ES-I3 (cell line): ENCODE measurements at regions not wholly inside any gene's neighbourhood (a gene's known extent, or its start where the extent isn't known, plus 50 kb on each side); places are given as distances from the start of the nearest gene placed in this dataset.
"Not testable (repeated sequence)": the region's sequence is repeated elsewhere in the genome, so short reads cannot be mapped to it uniquely, and the experiment has no call there.

Experiments
- H3K36me3 ChIP-seq: 2 replicates; pipeline ENCODE4 v1.6.1; 2013; ENCODE audit warnings: mild to moderate bottlenecking, low read length, control low read depth, moderate library complexity; ENCODE audit not compliant: insufficient read depth
- H3K4me1 ChIP-seq: 2 replicates; pipeline ENCODE4 v1.6.1; 2013; ENCODE audit warnings: mild to moderate bottlenecking, control low read depth, low read length; ENCODE audit not compliant: insufficient read depth
- H3K9ac ChIP-seq: 2 replicates; pipeline ENCODE4 v1.6.1; 2013; ENCODE audit warnings: low read depth, mild to moderate bottlenecking, low read length, moderate library complexity
- H3K9me3 ChIP-seq: 2 replicates; pipeline ENCODE4 v1.6.1; 2013; ENCODE audit warnings: mild to moderate bottlenecking, low read length, moderate library complexity; ENCODE audit not compliant: control insufficient read depth, insufficient read depth

DNA sequence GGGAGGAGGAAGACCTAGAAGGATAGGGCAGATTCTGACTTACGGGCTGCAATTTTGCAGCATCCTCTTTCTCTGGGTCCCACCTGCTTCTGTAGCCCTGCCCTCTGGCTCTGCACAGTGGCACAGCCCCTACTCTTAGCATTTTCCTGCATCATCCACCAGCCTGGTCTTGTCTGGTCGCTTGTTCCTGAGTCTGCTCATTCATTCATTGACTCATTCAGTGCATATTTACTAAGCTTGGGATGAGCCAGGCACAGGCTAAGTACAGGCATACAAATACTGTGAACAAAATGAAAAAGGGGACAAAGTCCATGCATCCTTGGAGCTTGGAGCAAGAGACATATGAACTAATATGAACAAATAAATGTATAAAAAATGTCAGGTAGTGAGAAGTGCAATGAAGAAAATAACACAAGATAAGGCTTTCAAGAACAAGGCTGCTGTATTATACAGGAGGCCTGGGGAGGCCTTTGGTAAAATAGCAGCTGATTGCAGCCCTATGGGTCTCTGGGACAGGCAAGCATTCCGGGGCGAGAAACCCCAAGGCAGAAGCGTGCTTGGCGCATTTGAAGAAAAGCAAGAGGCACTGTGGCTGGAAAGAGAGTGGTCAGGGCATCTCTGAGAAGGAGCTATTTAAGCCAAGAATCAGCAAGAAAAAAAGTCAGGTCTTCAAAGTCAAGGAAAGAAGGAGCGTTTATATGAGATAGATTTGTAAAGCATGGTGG, 108.0 kb upstream of the ALX4 start:
- no peaks in the 10 kb centered on the region for H3K36me3 ChIP-seq

DNA sequence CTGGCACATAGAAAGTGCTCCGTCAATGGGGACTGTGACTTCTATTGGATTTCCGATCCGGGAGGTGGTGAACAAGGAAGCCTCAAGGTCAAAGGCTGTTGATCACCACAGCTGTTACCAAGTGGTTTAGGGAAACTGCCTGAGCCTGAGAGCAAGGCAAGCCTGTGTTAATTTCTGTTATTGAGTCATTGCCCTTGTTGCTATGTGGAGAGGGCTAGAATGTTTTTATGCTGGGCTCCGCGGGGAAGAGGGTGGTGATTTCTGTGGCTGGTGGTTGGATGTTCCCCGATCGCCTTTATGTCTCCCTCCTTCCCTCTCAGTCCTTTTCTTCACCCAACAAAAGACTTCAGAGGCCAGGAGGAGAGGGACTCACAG, 108.5 kb upstream of the ALX4 start:
- no peaks in the 10 kb centered on the region for H3K36me3 ChIP-seq

More for the DNA sequence above, 108.0 kb upstream of the ALX4 start:
- Histone ChIP-seq H3K9me3 (0 out of 2 replicates have a peak, but pooled peaks cover 3% of the 10 kb centered on the region), H3K9ac (no peak overlapping the region), H3K4me1 (no peaks in the 10 kb centered on the region)

DNA sequence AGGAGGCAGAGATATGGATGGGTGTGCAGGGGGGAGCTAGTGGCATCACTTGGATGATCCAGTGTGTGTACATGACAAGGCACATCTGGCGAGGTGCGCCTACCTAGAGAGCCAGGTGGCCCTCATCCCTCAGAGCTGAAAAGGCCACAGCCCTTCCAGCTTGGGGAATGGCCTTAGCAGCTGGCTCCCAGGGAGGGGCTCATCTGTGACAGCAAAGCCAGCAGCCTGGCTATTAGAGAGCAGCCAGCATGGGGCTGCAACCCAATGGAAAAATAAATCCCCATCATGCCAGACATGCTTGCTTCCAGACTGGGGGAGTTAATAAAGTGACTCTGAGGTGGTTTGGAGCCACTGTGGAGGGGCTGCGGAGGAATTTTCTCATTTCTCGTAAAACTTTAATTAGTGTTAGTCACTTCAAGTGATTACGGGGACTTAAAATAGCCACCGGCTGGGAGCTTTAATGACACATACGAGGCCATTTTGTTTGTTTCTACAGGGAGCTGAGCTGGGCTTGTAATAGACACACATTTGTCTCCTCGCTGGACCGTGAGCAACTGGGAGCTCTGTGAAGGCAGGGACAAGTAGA, 111.2 kb upstream of the ALX4 start:
- H3K9me3 ChIP-seq: no peaks in the 10 kb centered on the region

More for the DNA sequence above, 108.5 kb upstream of the ALX4 start:
- 0 out of 2 replicates have a peak, but pooled peaks cover 3% of the 10 kb centered on the region for H3K9me3 ChIP-seq
- no peak overlapping the region for H3K9ac ChIP-seq
- H3K4me1 ChIP-seq: no peaks in the 10 kb centered on the region

DNA sequence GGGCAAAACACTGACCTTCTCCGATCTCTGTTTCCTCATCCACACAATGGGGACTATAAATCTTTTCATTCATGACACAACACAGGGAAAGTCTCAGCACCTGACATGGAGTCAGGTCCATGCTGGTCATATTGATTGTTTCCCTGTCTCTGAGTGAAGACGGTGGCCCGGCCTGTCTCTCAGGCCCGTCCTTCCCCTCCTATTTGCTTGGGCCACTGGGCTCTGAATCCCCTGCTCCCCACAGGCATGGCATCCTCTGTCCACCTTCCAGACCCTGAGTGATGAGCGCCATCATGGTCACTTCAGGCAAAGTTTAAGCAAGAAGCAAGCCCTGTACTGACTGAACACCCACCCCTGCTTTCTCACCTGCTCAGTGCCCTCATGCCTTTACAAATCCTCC, 113.3 kb upstream of the ALX4 start:
- Histone ChIP-seq H3K9me3 (no peaks in the 10 kb centered on the region), H3K36me3 (no peaks in the 10 kb centered on the region), H3K4me1 (peaks cover 6% of the 10 kb centered on the region; the same call in 1 of the 2 replicates), H3K9ac (no peak overlapping the region)

More for the DNA sequence above, 111.2 kb upstream of the ALX4 start:
- Histone ChIP-seq H3K4me1 (peaks cover 6% of the 10 kb centered on the region; the same call in 1 of the 2 replicates), H3K36me3 (no peaks in the 10 kb centered on the region), H3K9ac (no peak overlapping the region)

DNA sequence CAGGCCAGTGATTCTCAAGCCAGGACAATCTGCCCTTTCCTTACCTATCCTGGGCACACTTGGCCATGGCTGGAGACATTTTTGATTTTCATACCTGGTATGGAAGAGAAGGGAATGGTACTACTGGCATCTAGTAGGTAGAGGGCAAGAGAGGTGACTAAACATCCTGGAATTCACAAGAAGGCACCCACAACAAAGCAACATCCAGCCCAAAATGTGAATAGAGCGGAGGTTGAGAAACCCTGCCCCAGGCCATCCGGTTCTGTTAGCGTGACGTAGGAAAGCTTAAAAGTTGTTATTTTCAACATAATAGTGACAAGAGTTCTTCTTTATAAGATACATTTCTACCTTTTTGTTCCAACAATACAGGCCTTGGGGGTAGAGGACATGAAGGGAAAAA, 114.9 kb upstream of the ALX4 start:
- no peak overlapping the region for H3K9ac ChIP-seq
- H3K4me1 ChIP-seq: peaks cover 6% of the 10 kb centered on the region; the same call in 1 of the 2 replicates
- H3K36me3 ChIP-seq: no peaks in the 10 kb centered on the region
- no peaks in the 10 kb centered on the region for H3K9me3 ChIP-seq

DNA sequence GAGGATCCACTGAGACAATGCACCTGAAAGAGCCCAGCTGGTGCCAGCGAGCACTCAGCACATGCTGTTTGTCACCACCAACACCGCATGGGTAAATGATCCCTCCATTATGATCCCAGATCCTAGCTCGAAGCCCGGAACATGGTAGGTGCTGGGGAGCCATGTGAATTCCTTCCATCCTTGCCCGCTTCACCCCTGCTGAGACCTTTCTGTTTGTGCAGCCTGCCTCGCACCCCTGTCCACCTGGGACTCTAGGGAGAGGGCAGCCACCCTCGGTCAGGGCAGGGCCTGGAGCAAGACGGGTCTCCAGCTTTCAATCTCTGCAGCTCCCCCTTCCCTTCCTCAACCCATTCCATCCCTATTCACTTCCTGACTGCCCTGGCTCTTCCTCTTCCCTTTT, 116.2 kb upstream of the ALX4 start:
- Histone ChIP-seq H3K36me3 (no peaks in the 10 kb centered on the region), H3K9ac (no peak overlapping the region)

DNA sequence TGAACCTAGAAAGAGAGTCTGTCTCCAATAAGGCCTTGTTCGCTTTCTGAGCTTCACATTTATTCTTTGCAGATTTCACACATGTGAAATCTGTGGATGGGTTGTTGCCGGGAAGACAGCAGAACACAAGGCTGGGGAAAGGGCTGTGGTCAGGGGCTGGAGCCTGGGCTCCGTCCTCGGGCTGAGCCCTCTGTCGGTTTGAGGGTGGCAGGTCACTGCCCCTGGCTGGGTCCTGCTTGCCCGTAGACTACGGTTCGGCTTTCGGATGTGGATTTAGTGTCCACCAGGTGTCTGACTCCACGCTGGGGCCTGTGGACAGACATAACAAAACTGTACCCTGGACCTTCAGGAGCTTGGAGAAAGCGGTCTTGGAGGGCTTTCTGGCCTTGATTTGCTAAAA, 117.0 kb upstream of the ALX4 start:
- Histone ChIP-seq H3K36me3 (no peaks in the 10 kb centered on the region), H3K9ac (no peak overlapping the region), H3K9me3 (no peaks in the 10 kb centered on the region), H3K4me1 (peaks cover 6% of the 10 kb centered on the region; the same call in 1 of the 2 replicates)

More for the DNA sequence above, 116.2 kb upstream of the ALX4 start:
- H3K4me1 ChIP-seq: peaks cover 6% of the 10 kb centered on the region; the same call in 1 of the 2 replicates
- no peaks in the 10 kb centered on the region for H3K9me3 ChIP-seq

DNA sequence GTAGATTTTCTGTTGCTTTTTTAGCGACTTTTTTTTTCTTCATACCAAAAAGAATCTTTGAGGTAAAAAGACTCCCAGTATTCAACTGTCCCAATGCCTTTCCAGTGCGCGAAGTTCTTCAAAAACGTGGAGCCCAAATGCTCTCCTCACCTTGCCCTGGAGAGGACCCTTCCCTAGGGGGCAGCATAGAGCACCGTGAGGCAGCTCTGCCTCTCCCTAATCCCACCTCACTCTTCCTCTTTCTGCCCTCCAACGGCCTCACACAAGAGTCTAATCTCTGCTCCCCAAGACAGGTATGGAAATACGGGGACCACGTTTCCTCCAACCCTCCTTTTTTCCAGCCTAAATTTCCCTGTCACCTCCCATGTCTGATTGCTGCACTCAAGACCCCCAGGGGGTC, 117.5 kb upstream of the ALX4 start:
- H3K4me1 ChIP-seq: peaks cover 6% of the 10 kb centered on the region; the same call in 1 of the 2 replicates

DNA sequence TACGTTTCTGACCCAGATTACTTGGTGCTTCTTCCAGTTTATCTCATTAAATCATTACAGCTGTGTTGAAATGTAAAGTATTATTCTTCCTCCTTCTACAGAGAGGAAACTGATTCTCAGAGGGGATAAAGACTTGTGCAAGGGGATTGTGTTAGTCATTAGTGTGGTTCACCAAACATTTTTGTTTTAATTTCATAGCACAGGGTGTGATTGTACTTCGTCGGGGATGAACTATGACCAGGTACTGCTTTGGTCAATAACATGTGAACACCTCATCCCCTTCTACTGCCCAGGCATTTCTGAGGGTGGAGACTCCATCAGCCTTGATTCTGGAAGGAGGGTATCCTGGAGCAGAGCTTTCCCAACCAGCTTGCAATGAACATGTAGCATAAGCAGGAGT, 120.2 kb upstream of the ALX4 start:
- H3K9me3 ChIP-seq: no peaks in the 10 kb centered on the region
- H3K36me3 ChIP-seq: no peaks in the 10 kb centered on the region
- H3K9ac ChIP-seq: no peak overlapping the region
- no peaks in the 10 kb centered on the region for H3K4me1 ChIP-seq

More for the DNA sequence above, 117.5 kb upstream of the ALX4 start:
- Histone ChIP-seq H3K9ac (no peak overlapping the region), H3K9me3 (no peaks in the 10 kb centered on the region), H3K36me3 (no peaks in the 10 kb centered on the region)

DNA sequence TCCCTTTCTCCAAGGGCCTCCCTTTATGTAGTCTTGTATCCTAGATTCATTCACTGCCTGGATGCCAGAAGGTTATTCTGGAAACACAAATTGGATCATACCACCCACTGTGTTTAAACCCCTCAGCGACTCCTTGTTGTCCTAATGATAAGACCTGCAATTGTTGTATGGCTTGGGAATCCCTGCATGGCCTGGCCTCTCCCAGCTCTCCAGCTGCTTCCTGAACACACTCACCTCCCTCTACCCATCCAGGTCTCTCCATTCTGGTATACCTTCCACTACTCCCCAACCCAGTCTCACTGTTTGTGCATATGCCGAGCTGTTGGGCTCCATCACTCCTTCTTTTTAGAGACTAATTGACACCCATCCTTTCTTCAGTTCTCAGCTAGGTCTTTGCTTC, 124.3 kb upstream of the ALX4 start:
- Histone ChIP-seq H3K9me3 (no peaks in the 10 kb centered on the region), H3K9ac (no peak overlapping the region), H3K36me3 (no peaks in the 10 kb centered on the region), H3K4me1 (no peaks in the 10 kb centered on the region)

DNA sequence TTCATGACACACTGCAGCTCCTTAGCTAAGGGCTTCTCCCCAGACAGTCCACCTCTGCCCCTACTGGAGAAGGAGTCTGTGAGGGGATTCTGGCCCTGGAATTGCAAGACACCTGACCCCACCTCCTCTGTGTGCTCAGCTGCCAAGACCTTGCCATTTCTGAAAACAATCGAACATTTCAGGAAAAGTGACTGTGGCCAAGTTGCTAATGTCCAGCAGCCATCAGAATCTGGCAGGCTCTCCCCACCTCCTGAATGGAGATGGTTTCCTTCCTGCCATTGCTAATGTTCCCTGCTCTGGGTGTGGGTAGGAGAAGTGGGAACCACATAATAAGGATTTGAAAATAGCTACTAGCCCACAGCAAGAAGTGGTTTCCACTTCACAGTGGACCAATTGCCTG, 127.2 kb upstream of the ALX4 start:
- no peaks in the 10 kb centered on the region for H3K36me3 ChIP-seq
- no peaks in the 10 kb centered on the region for H3K4me1 ChIP-seq
- no peak overlapping the region for H3K9ac ChIP-seq

DNA sequence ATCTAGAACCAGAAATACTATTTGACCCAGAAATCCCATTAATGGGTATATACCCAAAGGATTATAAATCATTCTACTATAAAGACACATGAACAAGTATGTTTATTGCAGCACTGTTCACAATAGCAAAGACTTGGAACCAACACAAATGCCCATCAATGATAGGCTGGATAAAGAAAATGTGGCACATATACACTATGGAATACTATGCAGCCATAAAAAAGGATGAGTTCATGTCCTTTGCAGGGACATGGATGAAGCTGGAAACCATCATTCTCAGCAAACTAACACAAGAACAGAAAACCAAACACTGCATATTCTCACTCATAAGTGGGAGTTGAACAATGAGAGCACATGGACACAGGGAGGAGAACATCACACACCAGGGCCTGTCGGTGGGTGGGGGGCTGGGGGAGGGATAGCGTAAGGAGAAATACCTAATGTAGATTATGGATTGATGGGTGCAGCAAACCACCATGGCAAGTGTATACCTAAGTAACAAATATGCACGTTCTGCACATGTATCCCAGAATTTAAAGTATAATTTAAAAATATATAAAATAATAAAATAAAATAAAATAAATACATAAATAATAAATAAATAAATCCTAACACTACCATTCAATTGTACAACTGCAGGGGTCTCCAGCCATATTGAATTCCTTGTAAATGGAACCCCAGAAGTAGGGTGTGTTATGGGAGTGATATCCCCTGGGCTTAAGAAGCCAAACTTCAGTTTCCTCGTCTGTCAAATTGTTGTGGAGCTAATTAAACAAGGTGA, 122.4 kb upstream of the CD82 start:
- H3K9ac ChIP-seq, H3K9me3 ChIP-seq, H3K36me3 ChIP-seq: not testable (repeated sequence)
- peaks cover 16% of the 10 kb centered on the region for H3K4me1 ChIP-seq

More for the DNA sequence above, 127.2 kb upstream of the ALX4 start:
- no peaks in the 10 kb centered on the region for H3K9me3 ChIP-seq

DNA sequence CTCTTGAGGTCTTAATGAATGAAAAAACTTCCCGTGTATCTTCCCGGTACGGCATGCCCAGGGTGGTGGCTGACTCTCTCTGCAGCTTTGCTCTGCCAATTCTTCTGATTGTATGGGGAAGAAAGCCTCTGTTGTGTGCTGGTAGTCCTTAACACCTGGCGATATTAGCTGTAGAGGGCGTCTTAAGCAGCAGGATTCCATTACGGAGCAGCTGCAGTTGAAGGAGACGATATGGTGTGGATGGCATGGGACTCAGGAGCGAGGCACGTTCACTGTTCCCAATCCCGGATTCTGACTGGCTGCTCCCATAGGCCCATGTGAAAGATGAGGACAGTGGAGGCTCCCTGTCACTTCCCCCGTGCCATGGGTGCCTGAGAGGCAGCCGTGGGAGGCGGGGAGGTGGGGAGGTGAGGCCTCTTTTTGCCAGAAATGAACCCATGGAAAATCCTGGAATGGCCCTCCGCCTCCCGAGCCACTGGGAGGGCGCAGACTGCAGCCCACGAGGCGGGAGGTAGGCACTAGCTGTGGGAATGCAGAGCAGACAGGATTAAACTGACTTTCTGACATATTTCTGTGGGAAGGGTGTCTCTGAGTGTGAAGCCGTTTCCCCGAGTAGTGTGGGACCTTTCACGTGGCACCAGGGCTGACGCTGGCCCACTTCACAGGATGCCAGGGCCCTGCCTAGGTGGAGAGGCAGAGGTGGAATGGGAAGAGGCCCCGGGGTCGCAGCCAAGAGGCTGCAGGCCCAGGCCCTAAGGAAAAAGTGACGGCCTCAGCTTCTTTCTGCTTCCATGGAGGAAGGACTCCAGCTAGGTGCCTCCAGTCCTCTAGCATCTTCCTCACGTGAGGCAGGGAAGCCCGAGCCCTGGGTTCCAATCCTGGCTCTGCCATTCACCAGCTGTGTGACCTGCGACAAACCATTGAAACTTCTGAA, 121.4 kb upstream of the CD82 start:
- H3K9ac ChIP-seq: no peak overlapping the region
- peaks cover 20% of the 10 kb centered on the region for H3K4me1 ChIP-seq
- no peaks in the 10 kb centered on the region for H3K36me3 ChIP-seq
- H3K9me3 ChIP-seq: no peaks in the 10 kb centered on the region; the same call in 1 of the 2 replicates
